Fibroblast of peridontal ligament (primary cell): ENCODE measurements at regions not wholly inside any gene's neighbourhood (a gene's known extent, or its start where the extent isn't known, plus 50 kb on each side); places are given as distances from the start of the nearest gene placed in this dataset.

Source experiments
- DNase-seq: peaks from one replicate; pipeline ENCODE4 v3.0.0-alpha.2; 2010; ENCODE audit errors: extremely low read depth

- no peak for DNase-seq
These were observed 172.0 kb upstream of the ZNF32 start for GRCh38 chr10:43820663-43821062.

DNA sequence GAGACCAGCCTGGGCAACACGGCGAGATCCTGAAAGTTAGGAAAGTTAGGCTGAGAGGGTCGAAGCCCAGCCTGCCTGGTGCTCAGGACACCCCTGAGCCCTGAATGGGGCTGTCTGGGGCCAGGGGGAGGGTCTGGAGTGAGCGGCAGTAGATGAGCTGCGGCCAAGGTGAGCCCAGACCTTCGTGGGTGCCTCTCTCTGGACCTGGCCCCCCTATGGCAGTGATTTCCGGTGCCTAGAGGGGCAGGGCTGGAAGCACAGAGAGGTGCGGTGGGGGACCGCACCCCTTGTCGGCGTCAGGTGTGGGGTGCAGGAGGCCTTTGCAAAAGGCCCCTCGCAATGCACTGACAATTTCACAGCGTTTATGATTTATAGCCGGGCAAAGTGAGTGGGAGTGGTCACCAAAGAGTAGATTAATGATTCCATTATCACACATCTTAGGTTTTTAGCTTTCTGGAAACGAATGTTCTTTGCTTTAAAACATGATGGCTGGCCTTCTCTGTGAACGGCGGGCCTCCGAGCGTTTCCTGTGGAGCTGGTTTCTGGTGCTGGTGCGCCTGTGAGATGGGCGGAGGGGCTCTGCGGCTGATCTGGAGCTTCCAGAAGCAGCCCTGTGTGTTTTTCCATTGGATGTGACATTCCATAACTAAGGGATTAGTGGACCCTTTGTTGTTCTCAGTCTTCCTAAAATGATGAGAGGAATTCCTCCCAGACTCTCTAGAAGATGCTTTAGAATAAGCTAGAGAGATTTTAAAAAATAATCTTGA, 171.0 kb upstream of the ZNF32 start:
- DNase-seq, result no peak

DNA sequence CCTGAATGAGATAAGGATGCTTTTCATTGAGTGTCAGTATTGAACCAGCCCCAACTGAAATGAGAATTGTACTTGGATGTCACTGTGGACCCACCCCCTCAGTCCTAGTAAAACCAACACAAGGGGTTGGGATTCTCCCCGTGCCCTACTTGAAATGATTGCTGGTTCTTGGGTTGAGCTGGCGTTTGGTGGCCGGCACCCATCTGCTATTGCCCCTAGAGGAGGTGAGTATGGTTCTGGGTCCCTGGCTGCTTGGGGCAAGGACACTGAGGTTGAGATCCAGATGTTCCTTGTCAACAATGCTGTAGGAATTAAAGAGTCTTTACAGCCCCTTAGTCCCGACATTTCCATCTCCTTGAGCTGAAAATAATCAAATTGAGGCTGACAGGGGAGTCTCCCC, 170.0 kb upstream of the ZNF32 start:
- no peak for DNase-seq

DNA sequence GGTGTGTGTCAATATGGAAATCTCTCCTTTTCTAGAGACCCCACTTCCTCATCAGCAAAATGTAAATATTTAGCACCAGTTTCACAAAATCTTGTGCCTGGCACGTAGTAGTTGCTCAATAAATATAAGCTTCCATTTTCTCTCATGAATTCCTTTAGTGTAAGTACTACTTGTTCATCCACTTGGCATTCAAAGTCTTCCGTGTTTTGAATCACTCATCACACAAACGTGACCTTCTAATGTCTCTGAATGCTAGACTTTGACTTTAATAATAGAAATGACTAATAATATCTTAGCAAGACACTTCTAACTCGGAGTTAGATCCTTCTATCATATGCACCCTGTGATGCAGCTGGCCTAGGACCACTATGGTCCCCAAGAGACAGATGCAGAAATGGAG, 168.7 kb upstream of the ZNF32 start:
- DNase-seq, result no peak

DNA sequence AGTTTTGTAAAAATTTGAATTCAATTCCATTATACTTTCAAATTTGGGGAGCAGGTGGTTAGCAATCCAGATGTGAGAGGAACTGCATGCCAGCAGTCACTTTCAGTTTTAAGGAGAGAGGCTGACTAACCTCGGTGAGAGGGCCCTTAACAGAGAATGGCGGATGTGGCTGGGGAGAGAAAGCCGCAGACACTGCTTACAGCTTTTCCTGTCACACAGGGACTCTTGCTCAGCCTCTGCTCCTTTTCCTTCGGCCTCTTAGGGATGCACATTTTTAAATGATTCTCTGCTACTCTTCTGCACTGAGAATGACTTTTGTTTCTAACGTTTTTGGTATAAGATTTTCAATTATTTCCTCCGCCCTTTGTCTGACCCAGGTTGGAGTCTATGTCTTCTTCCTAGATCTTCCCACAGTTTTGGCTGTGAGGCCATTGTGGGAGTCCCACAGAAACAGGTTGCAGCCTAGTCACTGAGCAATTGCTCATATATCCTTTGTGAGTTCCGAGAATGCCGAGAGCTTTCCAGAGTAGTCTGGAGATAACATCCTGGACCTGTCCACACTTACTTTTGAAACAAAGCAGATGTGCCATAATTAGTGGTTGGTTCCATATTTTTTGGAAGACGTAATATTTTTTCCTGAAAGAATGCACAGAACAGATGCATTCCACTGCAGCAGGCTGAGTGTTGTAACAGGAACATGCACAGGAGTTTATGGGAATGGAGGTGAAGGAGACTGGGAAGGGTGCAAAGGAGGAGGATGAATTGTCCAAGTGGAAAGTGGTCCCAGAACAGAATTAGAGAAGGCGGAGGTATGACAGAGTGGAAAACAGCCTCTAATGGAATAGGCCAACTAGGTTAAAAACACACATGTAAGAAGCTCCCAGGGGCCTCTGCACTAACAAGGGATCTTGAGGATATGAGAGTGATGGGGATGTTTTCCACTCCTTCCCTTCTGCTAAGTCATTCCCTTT, 168.0 kb upstream of the ZNF32 start:
- peak; percentile 58 for DNase-seq

DNA sequence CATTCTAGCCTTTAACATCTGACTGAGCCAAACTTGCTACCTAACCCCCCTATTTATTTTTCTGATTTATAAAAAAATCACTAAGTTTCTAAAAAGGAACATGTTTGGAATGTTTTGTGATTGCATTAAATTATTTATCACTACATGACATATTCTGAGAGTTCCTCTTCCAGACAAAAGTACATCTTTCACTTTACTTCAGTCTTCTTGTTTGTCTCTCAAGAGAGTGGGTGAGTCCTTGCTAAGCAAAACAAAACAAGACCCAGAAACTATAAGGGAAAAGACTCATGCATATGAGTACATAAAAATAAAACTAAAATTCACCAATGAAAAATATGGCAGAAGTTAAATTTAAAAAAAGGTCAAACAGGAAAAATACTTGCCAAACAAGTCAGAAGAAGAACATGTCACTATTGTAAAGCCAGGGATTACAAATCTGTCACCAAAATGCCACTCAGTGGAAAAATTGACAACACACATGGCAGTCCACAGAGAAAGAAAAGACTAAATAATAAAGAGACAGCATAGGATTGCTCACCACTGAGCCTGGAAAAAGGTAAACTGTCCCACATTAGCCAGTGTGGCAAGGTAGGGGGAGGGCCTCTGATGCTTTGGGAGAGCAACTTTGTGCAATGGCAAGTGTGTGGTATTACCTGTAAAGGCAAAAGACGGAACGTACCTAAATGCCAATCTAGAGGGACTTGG, 166.7 kb upstream of the ZNF32 start:
- DNase-seq, result no peak

- DNase-seq, result no peak
These were observed 166.0 kb upstream of the ZNF32 start for GRCh38 chr10:43814663-43815062.

GRCh38 chr10:43811871-43812270, 163.2 kb upstream of the ZNF32 start:
- no peak for DNase-seq

- peak; percentile 98 for DNase-seq
These were observed 160.7 kb upstream of the ZNF32 start for GRCh38 chr10:43809211-43809930.

DNA sequence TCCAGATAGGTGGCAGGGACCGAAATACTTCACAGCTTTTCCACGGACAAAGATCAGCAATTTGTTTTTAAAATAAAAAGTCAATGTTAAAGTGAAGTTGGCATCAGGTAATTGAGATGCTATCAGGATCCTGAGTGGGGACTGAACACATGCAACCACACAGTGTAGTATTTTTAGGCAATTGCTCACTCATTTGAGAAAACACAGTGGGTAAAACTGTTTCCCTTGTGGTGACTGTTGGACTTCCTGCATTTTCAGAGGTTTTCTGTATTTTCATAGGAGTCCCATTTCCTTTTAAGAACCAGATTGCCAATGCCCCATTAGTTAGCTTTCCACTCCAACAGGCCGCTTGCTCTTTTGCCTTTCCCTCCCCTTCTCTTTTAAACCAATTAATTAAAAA, 159.5 kb upstream of the ZNF32 start:
- no peak for DNase-seq

DNA sequence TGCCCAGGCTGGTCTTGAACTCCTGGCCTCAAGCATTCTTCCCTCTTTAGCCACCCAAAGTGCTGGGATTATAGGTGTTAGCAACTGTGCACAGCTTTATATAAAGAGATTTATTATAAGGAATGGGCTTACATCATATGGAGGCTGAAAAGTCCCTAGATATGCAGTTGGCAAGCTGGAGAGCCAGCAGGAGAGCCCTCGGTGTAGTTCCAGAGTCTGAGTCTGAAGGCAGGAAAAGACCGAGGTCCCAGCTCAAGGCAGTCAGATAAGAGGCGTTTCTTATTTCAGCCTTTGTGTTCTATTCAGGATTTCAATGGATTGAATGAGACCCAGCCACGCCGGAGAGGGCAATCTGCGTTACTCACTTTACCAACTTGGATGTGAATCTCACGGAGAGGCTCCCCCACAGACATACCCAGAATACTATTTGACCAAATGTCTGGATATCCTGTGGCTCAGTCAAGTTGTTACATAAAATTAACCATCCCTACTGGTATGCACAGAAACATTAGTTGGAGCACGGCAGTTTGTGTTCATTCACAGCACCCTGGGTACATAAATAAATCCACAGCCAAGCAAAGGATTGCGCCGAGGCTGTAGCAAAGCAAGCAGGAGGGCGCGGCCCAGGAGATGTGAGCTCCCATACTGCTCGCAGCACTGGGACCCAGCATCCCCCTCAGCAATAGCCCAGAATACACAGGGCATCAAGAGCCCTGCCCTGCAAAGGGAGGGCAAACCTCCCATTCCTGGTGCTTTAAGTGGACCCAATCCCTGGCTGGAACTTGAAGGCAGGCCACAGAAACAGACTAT, 158.4 kb upstream of the ZNF32 start:
- no peak for DNase-seq

DNA sequence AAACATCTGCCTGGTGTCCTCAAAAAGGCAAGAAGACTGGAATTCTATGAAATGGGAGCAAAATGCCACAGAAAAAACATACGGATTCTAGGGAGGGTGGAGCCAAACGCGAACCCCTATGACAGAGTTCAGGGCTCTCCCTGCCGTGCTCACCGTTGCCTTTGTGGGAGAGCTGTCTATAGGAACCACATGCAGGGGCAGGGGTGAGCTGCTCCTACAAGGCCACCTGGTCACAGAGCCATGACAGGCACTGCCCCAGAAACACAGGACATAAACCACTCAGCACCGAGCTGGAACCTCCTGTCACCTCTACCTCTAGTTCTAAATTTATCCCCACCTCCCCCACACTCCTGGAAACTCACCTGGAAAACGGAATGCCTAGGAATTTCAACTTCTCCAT, 155.1 kb upstream of the ZNF32 start:
- no peak for DNase-seq

GRCh38 chr10:43802988-43803696, 154.5 kb upstream of the ZNF32 start:
- DNase-seq, result no peak

DNA sequence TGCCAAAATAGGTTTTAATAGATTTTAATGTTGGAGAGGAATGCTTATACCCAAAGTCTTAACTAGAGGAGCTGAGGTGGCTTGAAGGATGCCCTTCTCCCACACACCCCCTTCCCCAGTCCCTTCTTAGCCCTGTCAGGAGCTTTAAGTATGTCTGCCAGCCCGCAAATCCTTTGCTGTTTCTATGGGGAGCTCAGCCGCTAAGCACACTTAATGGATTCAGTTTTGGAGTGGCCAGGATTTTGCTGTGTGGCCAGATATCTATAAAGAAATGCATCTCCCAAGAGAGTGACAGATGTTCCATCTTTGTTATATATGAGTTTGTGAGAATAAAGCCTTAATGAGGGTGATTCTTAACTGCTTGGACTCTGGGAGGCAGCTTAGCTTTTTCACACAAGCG, 152.9 kb upstream of the ZNF32 start:
- no peak for DNase-seq

DNA sequence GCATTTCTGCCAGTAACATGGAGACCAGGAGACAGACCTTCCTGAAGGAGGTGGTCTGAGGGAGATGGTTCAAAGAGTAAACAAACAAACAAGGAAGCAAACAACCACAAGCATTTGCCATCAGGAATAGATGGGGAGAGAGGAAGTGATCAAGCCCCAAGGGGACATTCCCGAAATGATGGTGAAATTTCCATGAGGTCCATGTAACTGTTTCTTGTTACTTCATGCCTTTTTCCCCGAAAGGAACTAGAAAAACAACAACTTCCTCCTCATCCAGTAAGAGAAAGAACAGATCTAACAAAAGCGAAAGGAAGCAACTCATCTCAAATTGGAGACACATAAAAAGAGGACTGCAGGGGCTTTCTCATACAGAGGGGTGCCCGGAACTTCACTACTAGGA, 152.5 kb upstream of the ZNF32 start:
- peak; percentile 18 for DNase-seq

- no peak for DNase-seq
These were observed 148.1 kb upstream of the ZNF32 start for GRCh38 chr10:43796781-43797180.

DNA sequence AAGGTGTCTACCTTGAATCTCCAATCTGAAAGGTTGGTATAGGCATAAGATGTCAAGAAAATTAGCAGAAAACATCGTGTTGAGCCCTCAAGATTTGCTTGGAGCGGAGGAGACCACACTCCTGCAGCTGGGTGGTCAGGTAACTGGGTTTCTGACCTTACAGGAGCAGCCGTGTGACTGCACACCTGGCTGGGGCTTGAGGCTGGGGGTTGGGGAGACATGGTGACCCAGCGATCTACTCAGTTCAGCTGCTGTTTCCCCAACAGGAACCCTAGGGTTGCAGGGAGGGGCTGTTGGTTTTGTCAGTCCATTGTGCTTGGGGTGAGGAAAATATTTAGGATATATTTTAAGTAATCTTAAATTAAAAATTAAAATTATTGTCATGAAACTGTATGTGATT, 147.0 kb upstream of the ZNF32 start:
- DNase-seq, result no peak

GRCh38 chr10:43795093-43795492, 146.4 kb upstream of the ZNF32 start:
- DNase-seq, result no peak

DNA sequence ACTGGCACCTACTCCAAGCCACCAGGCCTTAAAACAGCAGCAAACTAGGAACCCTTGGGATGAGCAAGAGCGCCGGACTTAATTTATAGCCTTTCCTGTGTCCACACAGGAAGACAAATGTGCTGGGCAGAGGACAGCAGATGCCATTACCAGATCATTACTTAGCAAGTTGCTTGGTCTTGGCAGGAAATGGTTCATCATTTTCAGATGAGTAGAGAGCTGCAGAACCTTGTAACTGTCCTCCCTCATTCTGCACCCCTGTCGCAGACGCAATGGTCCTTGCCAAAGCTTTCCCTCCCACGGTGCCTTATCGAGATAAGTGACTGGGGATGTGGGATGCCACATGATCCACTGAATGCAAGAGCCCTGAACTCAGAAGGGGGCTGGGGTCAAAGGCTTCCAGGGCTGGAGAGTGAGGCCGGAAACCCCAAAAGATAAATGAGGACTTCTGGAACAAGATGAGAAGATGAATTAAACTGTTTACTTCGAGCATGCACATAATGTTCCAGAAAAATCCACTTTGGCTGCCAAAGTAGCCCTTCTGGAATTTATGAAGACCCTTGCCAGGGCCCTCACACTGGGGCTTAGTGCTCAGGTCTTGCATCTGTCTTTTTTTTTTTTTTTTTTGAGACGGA, 145.6 kb upstream of the ZNF32 start:
- no peak for DNase-seq

- peak; percentile 100 for DNase-seq
These were observed 145.0 kb upstream of the ZNF32 start for GRCh38 chr10:43793704-43794103.
